Sigmoid colon (tissue), 4 donors: ENCODE measurements at regions not wholly inside any gene's neighbourhood (a gene's known extent, or its start where the extent isn't known, plus 50 kb on each side); places are given as distances from the start of the nearest gene placed in this dataset.

Experiments used
- CTCF ChIP-seq, 4 experiments: fragments of 450-650 bp in 3 of 4; fragments of 200-600 bp in 1 of 4; IDR thresholded peaks; one replicate each; pipeline ENCODE4 v1.5.1; 2016 to 2019; ENCODE audit warnings: antibody characterized with exemption in 4 of 4, mild to moderate bottlenecking in 3 of 4, moderate library complexity in 2 of 4
- POLR2A ChIP-seq, 2 donors: fragments of 450-650 bp; IDR thresholded peaks; one replicate each; pipeline ENCODE4 v1.6.1; 2016; ENCODE audit warnings: antibody characterized with exemption in 2 of 2, mild to moderate bottlenecking in 2 of 2, moderate library complexity in 2 of 2
- POLR2AphosphoS5 ChIP-seq, 4 donors: sonication (generic); formaldehyde crosslinking; IDR thresholded peaks; one replicate each; pipeline ENCODE4 v1.6.1; 2017; ENCODE audit warnings: antibody characterized with exemption in 4 of 4

- TF ChIP-seq CTCF (IDR thresholded peaks at IDR 0.05) (no peak), POLR2AphosphoS5 (IDR thresholded peaks at IDR 0.05) (no peak), POLR2A (IDR thresholded peaks at IDR 0.05) (no peak)
Observed at GRCh38 chr2:188142088-188142487, 149.6 kb upstream of the GULP1 start.
